Stomach (tissue), 8 donors: ENCODE measurements at regions not wholly inside any gene's neighbourhood (a gene's known extent, or its start where the extent isn't known, plus 50 kb on each side); places are given as distances from the start of the nearest gene placed in this dataset.
"Not testable (repeated sequence)": the region's sequence is repeated elsewhere in the genome, so short reads cannot be mapped to it uniquely, and the experiment has no call there.

Experiments used
- DNase-seq, 2 donors: peaks; one replicate each; pipeline versions ENCODE4 v3.0.0 to v3.0.0-alpha.2; 2013 to 2019
- H3K27ac ChIP-seq, 5 donors: fragments of 200-600 bp in 4 of 5; sonication (generic) in 4 of 5; one replicate each; pipeline ENCODE4 v1.5.1; 2013 to 2019; ENCODE audit warnings: mild to moderate bottlenecking in 1 of 5, moderate library complexity in 1 of 5
- H3K27me3 ChIP-seq, 3 donors: fragments of 200-600 bp; sonication (generic); one replicate each; pipeline ENCODE4 v1.5.1; 2017 to 2019; ENCODE audit warnings: mixed run types in 1 of 3
- H3K36me3 ChIP-seq, 4 donors: fragments of 200-600 bp; sonication (generic); 1 replicate in 3 of 4; 2 replicates in 1 of 4; pipeline ENCODE4 v1.5.1; 2016 to 2019
- H3K4me1 ChIP-seq, 4 donors: fragments of 200-600 bp; sonication (generic); one replicate each; pipeline ENCODE4 v1.5.1; 2016 to 2019
- H3K4me3 ChIP-seq, 4 donors: fragments of 200-600 bp; sonication (generic) in 3 of 4; one replicate each; pipeline ENCODE4 v1.5.1; 2016 to 2019; ENCODE audit warnings: mild to moderate bottlenecking in 1 of 4
- H3K9me3 ChIP-seq, 4 donors: fragments of 200-600 bp; sonication (generic); one replicate each; pipeline ENCODE4 v1.5.1; 2016 to 2019
- EP300 ChIP-seq: sonication (generic); formaldehyde crosslinking; IDR thresholded peaks from one replicate; pipeline ENCODE4 v1.6.1; 2017; ENCODE audit warnings: antibody characterized with exemption
- POLR2A ChIP-seq, 4 donors: fragments of 450-650 bp; IDR thresholded peaks; one replicate each; pipeline ENCODE4 v1.6.1; 2016; ENCODE audit warnings: antibody characterized with exemption in 4 of 4, control low read depth in 2 of 4, mild to moderate bottlenecking in 1 of 4, moderate library complexity in 1 of 4
- POLR2AphosphoS5 ChIP-seq, 3 donors: sonication (generic); formaldehyde crosslinking; IDR thresholded peaks; one replicate each; pipeline ENCODE4 v1.6.1; 2016; ENCODE audit warnings: antibody characterized with exemption in 3 of 3
- WGBS, 5 donors: extraction: QIAGEN DNeasy Blood & Tissue Kit in 3 of 5; methylation state at CpG; one replicate each; pipeline versions ENCODE4 v1.1.5 to v1.1.7; 2013 to 2018; 5-methylcytosine and 5-hydroxymethylcytosine counted together
- intact Hi-C: fragments of 100-400 bp; cut with DNase I; formaldehyde crosslinking; loops from one replicate; pipeline ENCODE4 v1.15.1; 2023; ENCODE audit warnings: low total_unique reads
- TF ChIP-seq, protein P1 (sequence below), 7 experiments: fragments of 450-650 bp in 4 of 7; fragments of 200-600 bp in 3 of 7; sonication (generic) in 3 of 7; IDR thresholded peaks; one replicate each; pipeline ENCODE4 v1.5.1; 2016 to 2019; ENCODE audit warnings: antibody characterized with exemption in 7 of 7, control low read depth in 2 of 7, mild to moderate bottlenecking in 1 of 7
- donor health status: healthy with polysubstance abuse.
- donor health status: Bipolar disorder and iron deficiency.
- donor health status: healthy.

- H3K36me3 ChIP-seq, H3K27ac ChIP-seq, H3K4me3 ChIP-seq, H3K27me3 ChIP-seq, intact Hi-C loops, DNase-seq, H3K4me1 ChIP-seq: not testable (repeated sequence)
- 87 to 95% (median 94%) methylated on average over 12 to 22 of the region's 22 CpGs for WGBS, 5 donors
- H3K9me3 ChIP-seq: peaks cover 4 to 50% (median 20%) of the 10 kb centered on the region in 4 donors
These were observed 250.5 kb upstream of the NUPR2 start for GRCh38 chr7:56366701-56367100.

- not testable (repeated sequence) for DNase-seq
- WGBS, 5 donors: 52 to 79% (median 76%) methylated on average over 2 to 4 of the region's 4 CpGs
- H3K9me3 ChIP-seq: peaks cover 0 to 39% (median 13%) of the 10 kb centered on the region in 4 donors
These were observed 236.4 kb upstream of the NUPR2 start for GRCh38 chr7:56352576-56352975.

GRCh38 chr7:56351181-56351580 is 235.0 kb upstream of the NUPR2 start:
- peaks cover 0 to 38% (median 12%) of the 10 kb centered on the region in 4 donors for H3K9me3 ChIP-seq
- H3K27me3 ChIP-seq, H3K4me3 ChIP-seq, H3K4me1 ChIP-seq, H3K27ac ChIP-seq, DNase-seq, intact Hi-C loops, H3K36me3 ChIP-seq: not testable (repeated sequence)
- 80 to 90% (median 83%) methylated on average over 4 to 8 of the region's 8 CpGs for WGBS, 5 donors

More at GRCh38 chr7:56352576-56352975, 236.4 kb upstream of the NUPR2 start:
- H3K4me1 ChIP-seq, H3K27me3 ChIP-seq, H3K4me3 ChIP-seq, intact Hi-C loops, H3K27ac ChIP-seq, H3K36me3 ChIP-seq: not testable (repeated sequence)

DNA sequence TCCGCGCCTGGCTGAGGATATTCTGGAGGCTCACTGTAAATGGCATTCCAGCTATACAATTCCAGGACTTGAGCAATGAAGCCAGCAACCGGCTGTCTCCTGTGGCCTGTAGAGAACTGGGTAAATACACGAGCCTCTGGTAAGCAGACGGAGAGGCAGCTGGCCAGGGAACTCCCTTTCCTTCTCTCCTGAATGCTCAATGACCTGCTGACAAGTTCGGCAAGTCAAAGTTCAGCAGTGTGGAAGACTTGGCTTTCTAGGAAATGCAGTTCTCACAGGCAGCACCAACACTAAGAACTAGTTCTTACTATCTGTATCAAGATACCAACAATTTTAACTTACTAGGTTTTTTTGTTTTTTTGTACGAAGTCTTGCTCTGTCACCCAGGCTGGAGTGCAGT is 232.1 kb upstream of the NUPR2 start:
- not testable (repeated sequence) for H3K4me1 ChIP-seq, H3K27ac ChIP-seq, DNase-seq

GRCh38 chr7:56328327-56328726 is 212.1 kb upstream of the NUPR2 start:
- intact Hi-C loops, DNase-seq, H3K36me3 ChIP-seq, H3K4me1 ChIP-seq, H3K27me3 ChIP-seq, H3K4me3 ChIP-seq, H3K27ac ChIP-seq: not testable (repeated sequence)
- peaks cover 0 to 36% (median 6%) of the 10 kb centered on the region in 4 donors for H3K9me3 ChIP-seq
- WGBS, 5 donors: 77 to 80% (median 79%) methylated on average over 6 to 9 of the region's 9 CpGs

More for the DNA sequence above, 232.1 kb upstream of the NUPR2 start:
- H3K9me3 ChIP-seq: peaks cover 0 to 18% (median 1%) of the 10 kb centered on the region in 4 donors
- H3K27me3 ChIP-seq, H3K4me3 ChIP-seq, H3K36me3 ChIP-seq, intact Hi-C loops: not testable (repeated sequence)
- 71 to 87% (median 73%) methylated on average over 7 of the region's 7 CpGs for WGBS, 5 donors

GRCh38 chr7:56290548-56290947 is 174.3 kb upstream of the NUPR2 start:
- Histone ChIP-seq H3K27me3 (no peaks in the 10 kb centered on the region), H3K9me3 (peaks cover 0 to 10% (median 0%) of the 10 kb centered on the region in 4 donors), H3K4me3 (no peak overlapping the region), H3K36me3 (no peaks in the 10 kb centered on the region), H3K4me1 (peaks cover 0 to 11% (median 4%) of the 10 kb centered on the region in 4 donors), H3K27ac (no peak overlapping the region)
- no peak for DNase-seq
- 72 to 86% (median 77%) methylated on average over 7 of the region's 7 CpGs for WGBS, 5 donors
- TF ChIP-seq POLR2A (IDR thresholded peaks at IDR 0.05) (no peak), POLR2AphosphoS5 (IDR thresholded peaks at IDR 0.05) (no peak), EP300 (no peak)
- TF ChIP-seq, protein P1, sequence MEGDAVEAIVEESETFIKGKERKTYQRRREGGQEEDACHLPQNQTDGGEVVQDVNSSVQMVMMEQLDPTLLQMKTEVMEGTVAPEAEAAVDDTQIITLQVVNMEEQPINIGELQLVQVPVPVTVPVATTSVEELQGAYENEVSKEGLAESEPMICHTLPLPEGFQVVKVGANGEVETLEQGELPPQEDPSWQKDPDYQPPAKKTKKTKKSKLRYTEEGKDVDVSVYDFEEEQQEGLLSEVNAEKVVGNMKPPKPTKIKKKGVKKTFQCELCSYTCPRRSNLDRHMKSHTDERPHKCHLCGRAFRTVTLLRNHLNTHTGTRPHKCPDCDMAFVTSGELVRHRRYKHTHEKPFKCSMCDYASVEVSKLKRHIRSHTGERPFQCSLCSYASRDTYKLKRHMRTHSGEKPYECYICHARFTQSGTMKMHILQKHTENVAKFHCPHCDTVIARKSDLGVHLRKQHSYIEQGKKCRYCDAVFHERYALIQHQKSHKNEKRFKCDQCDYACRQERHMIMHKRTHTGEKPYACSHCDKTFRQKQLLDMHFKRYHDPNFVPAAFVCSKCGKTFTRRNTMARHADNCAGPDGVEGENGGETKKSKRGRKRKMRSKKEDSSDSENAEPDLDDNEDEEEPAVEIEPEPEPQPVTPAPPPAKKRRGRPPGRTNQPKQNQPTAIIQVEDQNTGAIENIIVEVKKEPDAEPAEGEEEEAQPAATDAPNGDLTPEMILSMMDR (IDR thresholded peaks at IDR 0.05): no peak
- intact Hi-C loops: no loop called here

DNA sequence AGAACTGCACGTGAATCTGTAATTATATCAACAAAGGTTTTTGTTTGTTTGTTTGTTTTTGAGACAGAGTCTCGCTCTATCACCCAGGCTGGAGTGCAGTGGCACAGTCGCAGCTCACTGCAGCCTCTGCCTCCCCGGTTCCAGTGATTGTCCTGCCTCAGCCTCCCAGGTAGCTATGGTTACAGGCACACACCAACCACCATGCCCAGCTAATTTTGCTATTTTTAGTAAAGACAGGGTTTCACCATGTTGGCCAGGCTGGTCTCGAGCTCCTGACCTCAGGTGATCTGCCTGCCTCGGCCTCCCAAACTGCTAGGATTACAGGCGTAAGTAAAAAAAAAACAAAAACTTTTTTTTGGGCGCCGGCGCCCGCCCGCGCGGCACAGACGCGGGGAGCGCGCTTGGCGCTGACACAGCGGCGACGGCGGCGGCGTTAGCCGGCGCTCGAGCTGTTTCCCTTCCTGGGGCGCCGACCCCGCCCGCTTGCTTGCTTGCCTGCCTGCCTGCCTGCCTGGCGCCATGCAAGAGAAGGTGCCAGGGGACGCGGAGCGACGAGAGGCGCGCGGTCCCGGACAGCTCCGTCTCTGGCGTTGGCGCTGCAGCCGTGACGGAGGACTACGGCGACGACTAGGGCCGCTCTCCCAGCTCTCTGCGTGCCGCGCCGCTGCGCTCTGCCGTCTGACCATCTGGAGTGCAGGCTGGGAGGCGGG is 171.4 kb upstream of the NUPR2 start:
- Histone ChIP-seq H3K9me3 (peaks cover 0 to 15% (median 0%) of the 10 kb centered on the region in 4 donors), H3K4me1 (peaks cover 0 to 11% (median 4%) of the 10 kb centered on the region in 4 donors), H3K27ac (peak overlapping the region in 4 of 5 donors; percentile 33 to 76 (median 65)), H3K27me3 (no peaks in the 10 kb centered on the region), H3K36me3 (no peaks in the 10 kb centered on the region), H3K4me3 (peak overlapping the region; percentile 43 to 51 (median 44))
- intact Hi-C loops: no loop called here
- TF ChIP-seq POLR2A (IDR thresholded peaks at IDR 0.05) (no peak), EP300 (no peak), POLR2AphosphoS5 (IDR thresholded peaks at IDR 0.05) (no peak)
- DNase-seq: peak; percentile 33 to 36
- WGBS, 5 donors: 3 to 14% (median 6%) methylated on average over 24 to 57 of the region's 57 CpGs
